ENCODE measurements at regions not wholly inside any gene's neighbourhood (a gene's known extent, or its start where the extent isn't known, plus 50 kb on each side); places are given as distances from the start of the nearest gene placed in this dataset.

DNA sequence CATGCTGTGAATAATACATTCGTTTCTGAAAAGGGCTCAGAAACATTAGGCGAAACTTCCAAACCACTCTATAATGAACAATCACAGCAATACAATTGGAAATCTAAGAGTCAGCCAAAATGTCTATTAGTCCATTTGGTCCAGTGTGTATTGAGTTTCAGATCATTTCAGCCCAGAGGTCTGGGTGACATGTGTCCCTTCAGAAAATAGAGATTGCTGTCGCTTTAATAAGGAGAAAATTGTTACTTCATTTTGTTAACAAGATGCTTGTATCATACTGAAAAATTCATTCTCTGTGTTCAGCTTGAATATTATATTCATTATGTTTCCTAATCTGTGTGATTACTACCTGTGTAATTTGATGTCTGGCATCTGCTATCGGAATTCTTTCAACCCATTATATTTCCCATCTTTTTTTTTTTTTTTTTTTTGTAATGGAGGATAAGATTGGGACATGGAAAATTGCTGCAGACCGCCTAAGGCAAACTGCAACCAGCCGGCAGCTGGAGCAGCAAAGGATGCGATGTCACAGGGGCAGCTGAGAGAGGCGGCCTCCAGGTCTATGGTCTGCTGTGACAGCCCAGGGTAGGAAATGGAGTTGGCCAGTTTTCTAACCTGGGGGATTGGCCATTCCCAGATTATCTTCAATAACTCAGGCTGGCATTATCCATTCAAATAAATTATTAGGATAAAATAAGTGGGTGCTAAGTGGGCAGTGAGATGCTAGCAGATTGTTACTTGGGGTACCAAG lies 170.9 kb upstream of the NPVF start:
- no peak for DNase-seq

- DNase-seq: no peak
Observed at GRCh38 chr7:25402532-25402931, 174.2 kb upstream of the NPVF start.

- DNase-seq: no peak
Observed at GRCh38 chr7:25405736-25406135, 177.4 kb upstream of the NPVF start.

DNA sequence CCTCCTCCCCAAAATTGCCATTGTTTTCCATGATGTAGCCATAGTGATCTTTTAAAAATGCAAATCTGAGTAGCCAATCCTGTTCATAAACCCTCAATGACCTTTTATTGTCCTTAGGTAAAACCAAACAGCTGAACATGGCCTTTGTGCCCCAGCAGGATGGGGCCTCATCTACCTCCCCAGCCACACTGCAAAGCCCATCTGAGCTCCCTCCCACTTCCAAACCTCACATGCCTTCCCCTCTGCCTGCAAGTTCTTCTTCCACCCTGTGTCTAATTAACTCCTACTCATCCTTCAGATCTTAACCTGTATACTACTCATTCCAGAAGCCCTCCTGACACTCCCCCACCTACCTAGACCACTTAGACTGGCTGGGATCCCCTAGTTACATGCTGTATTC lies 178.8 kb upstream of the NPVF start:
- no peak for DNase-seq

GRCh38 chr7:25408012-25408687 lies 179.9 kb upstream of the NPVF start:
- no peak for DNase-seq

DNA sequence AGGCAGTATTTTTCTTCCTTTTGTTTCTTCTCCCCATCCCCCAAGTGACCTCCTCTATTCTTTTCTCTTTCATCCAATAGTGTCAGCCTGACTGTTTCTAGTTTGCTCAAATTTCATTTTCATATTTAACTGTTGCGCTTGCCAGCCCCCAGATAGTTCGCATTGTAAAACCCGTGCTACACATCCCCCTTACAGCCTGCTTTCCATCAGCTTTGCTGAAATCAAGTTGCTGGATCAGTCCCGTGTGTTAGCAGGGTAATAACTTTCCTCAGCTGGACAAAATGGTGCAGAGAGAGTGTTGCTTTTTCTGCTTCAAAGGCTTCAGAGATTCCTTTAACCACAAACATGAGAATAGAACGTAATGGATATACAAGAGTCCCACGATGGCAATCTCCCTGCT lies 180.6 kb upstream of the NPVF start:
- no peak for DNase-seq

DNA sequence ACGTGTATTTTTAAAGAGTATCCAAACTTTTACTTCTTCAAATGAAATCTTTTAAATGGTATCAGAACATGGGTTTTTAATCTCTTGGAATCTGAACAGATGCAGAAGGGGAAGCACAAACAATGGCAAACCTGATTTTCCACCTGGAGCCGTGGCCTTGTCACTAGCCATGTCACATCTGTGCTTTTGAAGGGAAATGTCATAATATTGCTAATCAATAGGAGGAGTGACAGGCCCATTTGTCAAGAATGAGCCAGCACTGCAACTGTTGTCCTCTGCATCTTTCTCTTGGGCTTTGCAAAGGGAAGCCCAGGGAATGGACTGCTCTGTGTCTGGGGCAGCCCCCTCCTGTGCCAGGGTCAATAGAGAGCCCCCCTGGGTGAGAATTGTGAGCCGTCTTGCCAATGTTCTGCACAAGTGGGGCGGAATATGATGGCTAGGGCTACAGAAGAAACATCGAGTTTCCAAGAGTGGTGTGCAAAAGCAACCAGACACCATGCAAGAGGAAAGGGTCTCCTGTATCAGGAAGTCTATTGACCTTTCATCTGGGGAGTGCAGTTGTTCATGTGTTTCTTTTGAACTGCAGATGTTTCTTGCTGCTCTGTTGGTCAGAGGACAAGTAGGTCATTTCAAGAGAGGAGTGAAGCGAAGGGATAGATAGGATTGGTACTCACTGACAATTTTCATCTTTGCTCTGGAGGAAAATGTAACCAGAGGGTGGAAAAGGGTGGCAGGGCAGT lies 181.8 kb upstream of the NPVF start:
- DNase-seq: no peak

- DNase-seq: no peak
Observed at GRCh38 chr7:25420771-25421170, 192.5 kb upstream of the NPVF start.

DNA sequence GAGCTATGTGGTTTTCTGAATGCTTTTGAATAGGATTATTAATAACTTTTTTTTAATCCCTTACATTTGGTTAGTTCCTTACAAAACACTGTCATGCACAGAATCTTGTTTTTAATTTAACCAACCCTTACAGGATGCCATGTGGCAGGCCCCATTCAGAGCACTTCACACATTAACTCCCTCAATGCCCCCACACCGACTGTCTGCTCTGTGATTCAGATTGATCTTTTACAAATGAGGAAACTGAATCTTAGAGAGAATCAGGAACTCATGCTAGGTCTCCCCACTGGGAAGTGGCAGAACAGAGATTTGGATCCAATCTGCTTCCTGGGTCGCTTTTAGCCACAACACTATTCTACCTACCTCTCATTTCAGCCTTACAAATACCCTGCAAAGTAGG lies 195.8 kb upstream of the NPVF start:
- DNase-seq: no peak

GRCh38 chr7:25424855-25425254 lies 196.6 kb upstream of the NPVF start:
- DNase-seq: no peak

DNA sequence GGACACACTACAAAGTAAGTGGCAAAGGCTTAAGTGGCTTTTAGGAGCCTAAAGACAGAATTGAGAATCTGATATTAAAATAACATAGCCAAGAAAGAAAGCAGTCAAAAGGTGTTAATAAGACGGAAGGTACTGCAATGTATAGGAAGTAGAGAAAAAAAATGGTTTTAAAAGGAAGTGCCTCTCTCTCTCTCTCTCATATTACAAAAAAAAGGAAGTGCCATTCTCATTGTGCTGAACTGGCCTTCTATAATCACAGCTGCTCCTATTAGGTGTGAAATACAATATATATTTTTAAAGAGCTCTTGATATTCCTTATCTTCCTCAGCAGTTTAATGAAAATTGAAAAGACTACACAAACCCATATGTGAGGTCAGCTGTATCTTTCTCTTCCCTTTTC lies 199.4 kb upstream of the NPVF start:
- no peak for DNase-seq

GRCh38 chr7:25429731-25430130 lies 201.4 kb upstream of the NPVF start:
- no peak for DNase-seq

GRCh38 chr7:25430200-25430931 lies 202.1 kb upstream of the NPVF start:
- DNase-seq: no peak

DNA sequence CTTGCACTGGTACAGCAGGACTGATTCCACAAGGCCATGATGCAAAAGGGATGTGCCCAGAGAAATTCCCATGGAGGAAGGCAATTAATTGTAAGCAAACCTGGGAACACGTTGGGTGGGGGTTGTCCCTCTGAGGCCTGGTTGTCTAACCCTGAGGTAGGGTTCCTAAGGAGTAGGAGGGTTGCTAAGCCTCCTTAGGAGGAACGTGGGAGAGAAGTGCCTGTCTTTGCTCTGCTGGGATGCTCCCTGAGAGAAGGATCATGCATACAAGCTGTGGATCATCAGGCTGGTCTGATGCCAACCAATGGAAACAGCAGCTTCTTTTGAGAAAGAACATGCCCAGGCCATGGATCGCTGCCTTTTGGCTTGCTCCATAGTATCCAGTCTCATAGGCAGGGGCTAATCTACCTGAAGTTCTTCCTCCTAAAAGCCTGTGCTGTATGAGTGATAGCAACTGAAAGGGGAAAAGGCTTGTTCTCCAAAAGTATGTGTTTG lies 203.7 kb upstream of the NPVF start:
- DNase-seq: no peak

GRCh38 chr7:25432807-25433206 lies 204.5 kb upstream of the NPVF start:
- DNase-seq: no peak

- DNase-seq: no peak
Observed at GRCh38 chr7:25436413-25436812, 208.1 kb upstream of the NPVF start.

DNA sequence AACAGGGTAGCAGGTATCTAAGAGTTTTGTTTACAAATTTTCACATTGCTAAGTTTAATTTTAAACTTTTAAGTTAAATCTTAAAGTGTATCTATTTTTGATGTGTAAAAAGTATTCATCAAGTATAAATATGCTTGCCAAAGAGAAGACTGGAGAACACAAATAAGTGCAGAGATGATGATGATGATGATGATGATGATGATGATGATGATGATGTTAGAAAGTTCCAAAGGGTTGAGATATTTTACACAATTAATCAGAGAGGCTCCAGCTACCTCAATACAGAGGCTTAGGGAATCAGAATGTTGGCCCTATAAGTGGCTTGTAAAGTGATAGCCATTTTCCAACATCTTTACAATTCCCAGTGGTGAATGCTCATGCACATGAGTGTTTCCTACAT lies 209.0 kb upstream of the NPVF start:
- DNase-seq: no peak

DNA sequence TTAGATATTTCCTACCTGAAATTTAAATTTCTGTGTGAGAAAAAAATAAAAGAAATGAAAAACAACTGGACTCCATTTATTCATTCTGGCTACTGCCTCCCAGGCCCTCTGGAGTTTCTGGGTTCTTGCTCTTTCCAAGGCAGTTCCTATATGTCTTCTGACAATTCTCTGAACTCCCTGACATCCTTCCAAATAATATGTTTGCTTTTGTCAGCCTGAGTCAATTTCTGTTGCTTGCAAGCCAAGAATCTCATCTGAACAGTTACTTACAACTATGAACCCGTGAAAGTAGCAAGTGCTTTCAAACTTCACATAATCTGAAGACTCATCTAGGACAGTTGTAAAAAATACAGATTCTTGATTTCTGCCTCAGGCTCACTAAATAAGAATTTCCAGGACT lies 216.7 kb upstream of the NPVF start:
- DNase-seq: no peak

DNA sequence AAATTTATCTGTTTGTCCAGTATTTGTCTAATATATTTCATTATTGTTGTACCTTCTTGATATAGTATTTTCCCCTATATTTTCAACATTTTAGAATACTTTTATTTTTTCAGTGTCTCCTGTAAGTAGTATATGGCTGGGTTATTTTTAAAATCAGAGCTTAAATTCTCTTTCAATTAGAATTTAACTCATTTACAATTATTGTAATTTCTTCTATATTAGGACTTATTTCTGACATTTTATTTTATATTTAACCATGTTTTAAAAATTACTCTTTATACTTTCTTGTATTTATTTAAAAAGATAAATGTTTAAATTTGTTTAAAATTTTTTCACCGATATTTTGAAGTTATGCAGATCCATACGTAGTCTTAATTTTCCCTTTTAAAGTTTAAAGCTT lies 220.0 kb upstream of the NPVF start:
- no peak for DNase-seq

DNA sequence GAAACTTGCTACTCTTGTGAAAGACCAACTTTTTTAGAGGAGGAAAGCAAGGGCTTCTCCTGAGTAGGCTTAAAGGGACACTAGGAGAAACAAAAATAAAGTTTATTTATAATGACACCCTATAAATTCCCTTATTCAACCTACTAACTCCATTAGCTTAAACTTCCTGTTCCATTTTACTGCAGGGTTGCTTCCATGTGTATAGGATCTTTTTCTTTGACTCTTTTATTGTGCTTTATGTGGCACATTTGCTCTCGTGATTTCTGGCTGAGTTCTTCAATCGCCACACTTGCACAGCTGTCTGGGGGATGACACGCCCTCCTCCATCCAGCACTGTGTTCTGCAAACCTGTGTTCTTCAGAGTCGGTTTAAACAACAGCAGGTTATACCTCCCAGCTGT lies 225.7 kb upstream of the NPVF start:
- DNase-seq: no peak

DNA sequence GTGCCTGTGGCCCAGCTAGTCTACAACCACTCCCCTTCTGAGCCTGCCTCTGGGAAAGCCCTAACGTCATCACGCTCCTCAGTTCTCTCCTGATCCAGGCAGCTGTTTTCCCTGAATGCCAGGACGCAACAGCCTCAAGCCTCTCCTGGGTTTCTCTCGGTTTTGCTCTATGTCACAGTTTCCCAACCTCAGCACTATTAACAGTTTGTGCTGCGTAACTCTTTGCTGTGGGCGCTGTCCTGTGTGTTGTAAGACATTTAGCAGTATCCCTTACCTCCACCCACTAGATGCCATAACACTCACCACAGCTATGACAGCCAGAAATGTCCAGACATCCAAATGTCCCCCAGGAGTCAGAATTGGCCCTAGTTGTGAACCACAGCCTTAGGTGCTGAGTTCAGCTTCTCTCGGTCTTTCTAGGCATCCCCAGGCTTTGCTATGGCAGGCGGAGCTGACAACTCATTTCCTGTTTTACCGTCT lies 226.3 kb upstream of the NPVF start:
- no peak for DNase-seq

- no peak for DNase-seq
Observed at GRCh38 chr7:25455683-25456251, 227.5 kb upstream of the NPVF start.
